Gastroesophageal sphincter (tissue), 4 donors: ENCODE measurements at regions not wholly inside any gene's neighbourhood (a gene's known extent, or its start where the extent isn't known, plus 50 kb on each side); places are given as distances from the start of the nearest gene placed in this dataset.
"Not testable (repeated sequence)": the region's sequence is repeated elsewhere in the genome, so short reads cannot be mapped to it uniquely, and the experiment has no call there.

Source experiments
- ATAC-seq: fragments of 150-250 bp; one replicate; pipeline ENCODE4 v1.9.1; 2016; ENCODE audit warnings: mild to moderate bottlenecking, moderate library complexity
- H3K27ac ChIP-seq, 4 donors: fragments of 200-600 bp; sonication (generic) in 3 of 4; 1 replicate in 3 of 4; 2 replicates in 1 of 4; pipeline ENCODE4 v1.5.1; 2016 to 2019
- H3K27me3 ChIP-seq: fragments of 200-600 bp; sonication (generic); one replicate; pipeline ENCODE4 v1.5.1; 2019
- H3K36me3 ChIP-seq, 2 donors: fragments of 200-600 bp; sonication (generic); one replicate each; pipeline ENCODE4 v1.5.1; 2019; ENCODE audit warnings: control low read depth in 1 of 2
- H3K4me1 ChIP-seq, 3 donors: fragments of 200-600 bp; sonication (generic); 1 replicate in 2 of 3; 2 replicates in 1 of 3; pipeline ENCODE4 v1.5.1; 2016 to 2019; ENCODE audit warnings: control low read depth in 2 of 3
- H3K4me3 ChIP-seq, 2 donors: fragments of 200-600 bp; sonication (generic); one replicate each; pipeline ENCODE4 v1.5.1; 2019; ENCODE audit warnings: mild to moderate bottlenecking in 1 of 2, moderate library complexity in 1 of 2
- H3K9me3 ChIP-seq, 3 donors: fragments of 200-600 bp; sonication (generic); one replicate each; pipeline ENCODE4 v1.5.1; 2017 to 2019; ENCODE audit warnings: control low read depth in 2 of 3
- EP300 ChIP-seq: sonication (generic); formaldehyde crosslinking; IDR thresholded peaks from one replicate; pipeline ENCODE4 v1.6.1; 2017; ENCODE audit warnings: antibody characterized with exemption, mild to moderate bottlenecking
- POLR2A ChIP-seq, 2 donors: fragments of 450-650 bp; IDR thresholded peaks; one replicate each; pipeline ENCODE4 v1.6.1; 2017; ENCODE audit warnings: antibody characterized with exemption in 2 of 2, mild to moderate bottlenecking in 2 of 2, moderate library complexity in 1 of 2
- POLR2AphosphoS5 ChIP-seq: sonication (generic); formaldehyde crosslinking; IDR thresholded peaks from one replicate; pipeline ENCODE4 v1.6.1; 2017; ENCODE audit warnings: antibody characterized with exemption
- WGBS, 2 donors: methylation state at CpG; one replicate each; pipeline ENCODE4 v1.1.5; 2018; ENCODE audit warnings: low coverage in 1 of 2; 5-methylcytosine and 5-hydroxymethylcytosine counted together
- TF ChIP-seq, protein P1 (sequence below), 4 experiments: fragments of 200-600 bp in 2 of 4; fragments of 450-650 bp in 2 of 4; sonication (generic) in 1 of 4; IDR thresholded peaks; one replicate each; pipeline ENCODE4 v1.5.1; 2017 to 2019; ENCODE audit warnings: antibody characterized with exemption in 4 of 4, mild to moderate bottlenecking in 2 of 4, moderate library complexity in 2 of 4

DNA sequence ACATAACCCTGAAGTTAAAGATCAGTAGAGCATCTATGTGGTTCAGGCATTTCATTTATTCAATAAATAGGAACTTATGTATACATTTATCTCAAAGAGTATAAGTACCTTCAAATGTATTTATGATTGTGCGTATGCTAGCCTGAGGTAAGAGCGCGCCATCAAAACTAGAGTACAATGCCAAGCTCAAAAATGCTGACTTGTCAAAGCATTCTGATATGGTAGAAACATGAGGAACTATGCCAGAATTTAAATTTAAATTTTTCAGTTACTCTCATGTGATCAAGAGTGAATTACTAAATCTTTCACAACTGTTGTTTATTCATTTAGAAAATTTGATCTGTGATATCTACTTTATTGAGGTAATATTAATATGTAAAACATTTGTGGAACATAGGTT is 225.5 kb upstream of the CDH8 start:
- Histone ChIP-seq H3K36me3 (no peaks in the 10 kb centered on the region), H3K27me3 (no peaks in the 10 kb centered on the region), H3K27ac (no peak overlapping the region), H3K4me1 (no peaks in the 10 kb centered on the region), H3K9me3 (peaks cover 0 to 13% (median 0%) of the 10 kb centered on the region in 3 donors), H3K4me3 (no peak overlapping the region)
- WGBS, 2 donors, result 93 to 100% methylated on average over 3 of the region's 3 CpGs
- ATAC-seq, result no peak
- TF ChIP-seq POLR2A (IDR thresholded peaks at IDR 0.05) (no peak), EP300 (no peak), POLR2AphosphoS5 (no peak)
- TF ChIP-seq, protein P1, sequence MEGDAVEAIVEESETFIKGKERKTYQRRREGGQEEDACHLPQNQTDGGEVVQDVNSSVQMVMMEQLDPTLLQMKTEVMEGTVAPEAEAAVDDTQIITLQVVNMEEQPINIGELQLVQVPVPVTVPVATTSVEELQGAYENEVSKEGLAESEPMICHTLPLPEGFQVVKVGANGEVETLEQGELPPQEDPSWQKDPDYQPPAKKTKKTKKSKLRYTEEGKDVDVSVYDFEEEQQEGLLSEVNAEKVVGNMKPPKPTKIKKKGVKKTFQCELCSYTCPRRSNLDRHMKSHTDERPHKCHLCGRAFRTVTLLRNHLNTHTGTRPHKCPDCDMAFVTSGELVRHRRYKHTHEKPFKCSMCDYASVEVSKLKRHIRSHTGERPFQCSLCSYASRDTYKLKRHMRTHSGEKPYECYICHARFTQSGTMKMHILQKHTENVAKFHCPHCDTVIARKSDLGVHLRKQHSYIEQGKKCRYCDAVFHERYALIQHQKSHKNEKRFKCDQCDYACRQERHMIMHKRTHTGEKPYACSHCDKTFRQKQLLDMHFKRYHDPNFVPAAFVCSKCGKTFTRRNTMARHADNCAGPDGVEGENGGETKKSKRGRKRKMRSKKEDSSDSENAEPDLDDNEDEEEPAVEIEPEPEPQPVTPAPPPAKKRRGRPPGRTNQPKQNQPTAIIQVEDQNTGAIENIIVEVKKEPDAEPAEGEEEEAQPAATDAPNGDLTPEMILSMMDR (IDR thresholded peaks at IDR 0.05), result no peak

DNA sequence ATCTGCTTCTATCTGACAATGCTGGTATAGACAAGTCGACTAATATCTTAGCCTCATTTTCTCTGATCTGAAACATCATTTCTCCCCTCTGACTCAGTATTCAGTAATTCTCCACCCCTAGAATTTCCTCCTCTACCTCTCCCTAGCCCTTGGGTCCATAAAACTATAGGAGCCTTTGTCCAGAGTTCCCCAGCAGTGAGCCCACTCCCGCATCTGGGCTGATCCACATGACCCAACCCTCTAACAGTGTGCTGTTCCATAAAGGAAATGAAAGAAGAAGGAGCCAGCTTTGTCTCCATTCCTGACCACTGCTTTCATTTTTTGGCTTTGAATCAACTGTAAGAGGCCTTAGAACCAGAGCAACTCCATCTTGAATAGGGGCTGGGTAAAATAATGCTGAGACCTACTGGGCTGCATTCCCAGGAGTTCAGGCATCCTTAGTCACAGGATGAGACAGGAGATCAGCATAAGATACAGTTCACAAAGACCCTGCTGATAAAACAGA is 222.7 kb upstream of the CDH8 start:
- H3K9me3 ChIP-seq, H3K27ac ChIP-seq, H3K36me3 ChIP-seq, ATAC-seq, H3K27me3 ChIP-seq, H3K4me3 ChIP-seq, H3K4me1 ChIP-seq: not testable (repeated sequence)
- 71 to 93% methylated on average over 2 of the region's 2 CpGs for WGBS, 2 donors

DNA sequence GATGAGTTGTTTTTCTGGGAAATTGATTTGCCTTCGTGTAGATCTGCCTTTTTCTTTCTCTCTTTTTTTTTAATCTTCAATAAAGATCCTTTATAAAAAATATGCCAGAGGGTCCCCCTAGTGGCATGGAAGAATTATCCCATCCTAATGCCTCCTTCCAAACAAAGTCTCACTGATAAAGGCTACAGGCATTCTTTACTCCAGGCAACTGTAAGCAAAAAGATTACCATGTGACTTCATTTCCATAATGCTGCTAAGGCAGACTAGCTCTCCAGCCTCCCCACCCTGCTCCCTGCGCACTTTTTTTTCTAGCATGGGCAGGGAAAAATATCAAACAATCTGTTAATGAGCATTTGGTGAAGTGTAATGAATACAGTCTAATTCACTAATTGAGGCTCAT is 220.2 kb upstream of the CDH8 start:
- Histone ChIP-seq H3K27ac (no peak overlapping the region), H3K36me3 (no peaks in the 10 kb centered on the region), H3K27me3 (no peaks in the 10 kb centered on the region), H3K9me3 (no peaks in the 10 kb centered on the region), H3K4me1 (no peaks in the 10 kb centered on the region), H3K4me3 (no peak overlapping the region)
- WGBS, 2 donors, result 21 to 32% methylated on average over 2 of the region's 2 CpGs
- ATAC-seq, result no peak
- TF ChIP-seq POLR2A (IDR thresholded peaks at IDR 0.05), result no peak
- TF ChIP-seq, protein P1 (IDR thresholded peaks at IDR 0.05), result peak in 1 of 4 experiments; percentile 10

DNA sequence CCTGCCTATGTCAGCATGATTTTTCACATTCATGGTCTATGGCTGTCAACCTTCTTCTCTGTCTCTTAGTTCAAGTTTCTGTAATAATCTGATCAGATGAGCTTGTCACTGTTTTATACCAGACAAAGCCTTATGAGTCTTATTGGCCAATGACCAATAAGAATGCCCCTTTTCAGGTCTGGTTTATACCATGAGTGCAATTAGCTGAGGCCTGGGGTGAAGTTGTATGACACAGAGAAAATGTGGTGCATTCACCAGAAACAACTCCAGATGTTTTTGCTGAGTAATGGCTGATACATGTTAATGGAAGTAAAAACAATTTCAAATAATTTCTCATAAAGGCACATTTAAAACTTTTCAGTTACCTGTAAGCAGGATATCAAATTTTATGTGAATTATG is 218.6 kb upstream of the CDH8 start:
- TF ChIP-seq, protein P1 (IDR thresholded peaks at IDR 0.05), result no peak
- TF ChIP-seq POLR2AphosphoS5 (no peak), POLR2A (IDR thresholded peaks at IDR 0.05) (no peak), EP300 (no peak)
- ATAC-seq, result no peak

DNA sequence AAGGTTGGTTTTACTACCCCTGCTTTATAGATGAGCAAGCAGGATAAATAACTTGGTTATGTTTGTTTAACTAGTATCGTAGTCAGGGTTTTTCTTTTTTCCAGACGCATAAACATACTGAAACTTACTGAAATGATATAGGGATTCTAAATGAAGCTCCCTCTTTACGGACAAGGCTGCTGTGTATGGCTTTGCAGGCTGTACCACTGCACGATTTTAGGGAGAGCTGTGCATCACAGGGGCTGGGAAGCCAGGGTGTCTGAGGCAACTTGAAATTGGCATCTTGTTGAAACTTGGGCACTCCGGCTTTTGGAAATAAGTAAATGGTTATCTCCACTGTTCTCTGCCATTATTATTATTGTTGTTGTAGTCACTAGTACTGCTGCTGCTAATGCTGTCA is 218.1 kb upstream of the CDH8 start:
- H3K27me3 ChIP-seq, result no peaks in the 10 kb centered on the region
- no peak for ATAC-seq
- WGBS, 2 donors, result 55 to 71% methylated on average over 5 of the region's 5 CpGs
- no peaks in the 10 kb centered on the region for H3K4me1 ChIP-seq
- H3K36me3 ChIP-seq, result no peaks in the 10 kb centered on the region
- H3K4me3 ChIP-seq, result no peak overlapping the region
- no peaks in the 10 kb centered on the region for H3K9me3 ChIP-seq
- no peak for TF ChIP-seq POLR2A (IDR thresholded peaks at IDR 0.05)
- TF ChIP-seq, protein P1 (IDR thresholded peaks at IDR 0.05), result no peak
- no peak for TF ChIP-seq EP300
- no peak for TF ChIP-seq POLR2AphosphoS5
- H3K27ac ChIP-seq, result no peak overlapping the region

More for the DNA sequence above, 218.6 kb upstream of the CDH8 start:
- Histone ChIP-seq H3K36me3 (no peaks in the 10 kb centered on the region), H3K9me3 (no peaks in the 10 kb centered on the region), H3K27me3 (no peaks in the 10 kb centered on the region), H3K4me1 (no peaks in the 10 kb centered on the region), H3K4me3 (no peak overlapping the region), H3K27ac (no peak overlapping the region)

DNA sequence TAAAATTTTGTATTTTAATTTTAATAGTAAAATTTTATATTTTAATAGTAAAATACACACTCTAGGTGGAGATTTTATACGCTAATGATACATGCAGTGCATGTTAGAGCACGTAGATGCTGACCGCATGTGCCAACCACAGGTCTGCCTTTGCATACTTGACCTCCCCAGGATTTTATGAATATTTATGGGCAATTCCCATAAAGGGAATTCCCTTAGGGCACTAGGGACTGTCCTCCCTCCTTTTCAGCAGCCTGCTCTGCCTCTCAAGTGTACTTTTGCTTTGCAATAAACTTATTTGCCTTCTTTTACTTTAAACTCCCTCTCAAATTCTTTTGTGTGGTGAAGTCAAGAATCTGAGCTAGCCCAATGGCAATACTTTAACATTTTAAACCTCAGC is 217.7 kb upstream of the CDH8 start:
- H3K4me1 ChIP-seq, result no peaks in the 10 kb centered on the region
- ATAC-seq, result no peak
- WGBS, 2 donors, result 82 to 95% methylated on average over 3 of the region's 3 CpGs
- no peak for TF ChIP-seq POLR2AphosphoS5
- TF ChIP-seq POLR2A (IDR thresholded peaks at IDR 0.05), result no peak
- TF ChIP-seq, protein P1 (IDR thresholded peaks at IDR 0.05), result no peak
- no peak for TF ChIP-seq EP300
- H3K36me3 ChIP-seq, result no peaks in the 10 kb centered on the region
- H3K4me3 ChIP-seq, result no peak overlapping the region
- H3K27me3 ChIP-seq, result no peaks in the 10 kb centered on the region
- H3K9me3 ChIP-seq, result no peaks in the 10 kb centered on the region
- H3K27ac ChIP-seq, result no peak overlapping the region
